ENCODE measurements at regions not wholly inside any gene's neighbourhood (a gene's known extent, or its start where the extent isn't known, plus 50 kb on each side); places are given as distances from the start of the nearest gene placed in this dataset.
"Not testable (repeated sequence)": the region's sequence is repeated elsewhere in the genome, so short reads cannot be mapped to it uniquely, and the experiment has no call there.

- DNase-seq, result no peak
These were observed 419.4 kb downstream of the ISL1 start for GRCh38 chr5:51802551-51803184.

- no peak for DNase-seq
These were observed 423.4 kb downstream of the ISL1 start for GRCh38 chr5:51806677-51807076.

- peak in 1 of 2 experiments; percentile 4 for DNase-seq
These were observed 427.3 kb downstream of the ISL1 start for GRCh38 chr5:51810592-51810991.

GRCh38 chr5:51811883-51812471 is 428.7 kb downstream of the ISL1 start:
- DNase-seq, result peak in 1 of 2 experiments; percentile 11

GRCh38 chr5:51814817-51815216 is 431.6 kb downstream of the ISL1 start:
- DNase-seq, result not testable (repeated sequence)

- DNase-seq, result no peak
These were observed 433.2 kb downstream of the ISL1 start for GRCh38 chr5:51816427-51816826.

GRCh38 chr5:51821697-51822096 is 438.4 kb downstream of the ISL1 start:
- DNase-seq, result no peak

GRCh38 chr5:51829230-51829629 is 446.0 kb downstream of the ISL1 start:
- no peak for DNase-seq

- DNase-seq, result no peak
These were observed 446.4 kb downstream of the ISL1 start for GRCh38 chr5:51829691-51830090.

GRCh38 chr5:51832934-51833470 is 449.8 kb downstream of the ISL1 start:
- no peak for DNase-seq

GRCh38 chr5:51838459-51838858 is 455.2 kb downstream of the ISL1 start:
- no peak for DNase-seq

- no peak for DNase-seq
These were observed 460.6 kb downstream of the ISL1 start for GRCh38 chr5:51843893-51844292.

GRCh38 chr5:51846015-51846414 is 462.8 kb downstream of the ISL1 start:
- no peak for DNase-seq

GRCh38 chr5:51859624-51860023 is 476.4 kb downstream of the ISL1 start:
- DNase-seq, result no peak

GRCh38 chr5:51860532-51861018 is 477.3 kb downstream of the ISL1 start:
- no peak for DNase-seq

- no peak for DNase-seq
These were observed 488.9 kb downstream of the ISL1 start for GRCh38 chr5:51872144-51872543.

GRCh38 chr5:51881901-51882300 is 498.7 kb downstream of the ISL1 start:
- no peak for DNase-seq

GRCh38 chr5:51882647-51883046 is 499.4 kb downstream of the ISL1 start:
- no peak for DNase-seq

GRCh38 chr5:51889703-51890102 is 506.5 kb downstream of the ISL1 start:
- peak in 1 of 2 experiments; percentile 7 for DNase-seq

GRCh38 chr5:51890435-51891116 is 507.3 kb downstream of the ISL1 start:
- peak in 1 of 2 experiments; percentile 4 for DNase-seq

GRCh38 chr5:51892680-51893079 is 509.4 kb downstream of the ISL1 start:
- no peak for DNase-seq

- no peak for DNase-seq
These were observed 512.6 kb downstream of the ISL1 start for GRCh38 chr5:51895834-51896233.

GRCh38 chr5:51902512-51902911 is 519.3 kb downstream of the ISL1 start:
- peak in 1 of 2 experiments; percentile 21 for DNase-seq

- no peak for DNase-seq
These were observed 525.0 kb downstream of the ISL1 start for GRCh38 chr5:51908215-51908614.
